NB4 (cell line): ENCODE measurements at regions not wholly inside any gene's neighbourhood (a gene's known extent, or its start where the extent isn't known, plus 50 kb on each side); places are given as distances from the start of the nearest gene placed in this dataset.

Source experiments
- DNase-seq: peaks from one replicate; pipeline ENCODE4 v3.0.0; 2010; ENCODE audit warnings: low read depth
- H3K4me3 ChIP-seq: one replicate; pipeline ENCODE4 v1.5.1; 2011; ENCODE audit warnings: mild to moderate bottlenecking, low read depth, low read length, moderate library complexity
- MYC ChIP-seq: IDR thresholded peaks from 2 replicates; pipeline ENCODE4 v1.6.1; 2011; ENCODE audit warnings: low read depth, low read length
- POLR2A ChIP-seq: IDR thresholded peaks from 2 replicates; pipeline ENCODE4 v1.6.1; 2011; ENCODE audit warnings: mild to moderate bottlenecking; ENCODE audit not compliant: insufficient read length; ENCODE audit errors: extremely low read depth
- TF ChIP-seq, protein P1 (sequence below): IDR thresholded peaks from 2 replicates; pipeline ENCODE4 v1.6.1; 2011; ENCODE audit warnings: low read depth, low read length
- TF ChIP-seq, protein P2 (sequence below): IDR thresholded peaks from one replicate; pipeline ENCODE4 v1.5.1; 2012; ENCODE audit warnings: low read depth, low read length

DNA sequence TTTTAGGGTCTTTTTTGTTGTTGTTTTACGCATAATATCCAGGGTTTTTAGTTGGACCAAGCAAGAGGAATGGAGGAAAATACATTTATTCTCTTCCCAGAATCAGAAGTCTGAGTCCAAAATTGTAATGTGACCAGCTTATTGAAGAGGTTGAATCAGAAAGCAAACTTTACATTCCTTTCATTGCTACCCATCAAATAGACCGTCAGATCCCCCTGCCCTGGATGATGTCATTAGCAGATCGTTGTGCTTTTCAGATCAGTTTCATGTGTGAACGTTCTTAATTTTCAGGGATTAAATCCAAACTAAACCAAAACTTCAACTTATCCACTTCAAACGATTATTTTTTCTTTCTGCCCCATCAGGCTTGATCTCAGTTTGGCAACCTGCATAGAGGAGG, 85.7 kb upstream of the NGF start:
- no peak for TF ChIP-seq POLR2A
- DNase-seq = no peak

DNA sequence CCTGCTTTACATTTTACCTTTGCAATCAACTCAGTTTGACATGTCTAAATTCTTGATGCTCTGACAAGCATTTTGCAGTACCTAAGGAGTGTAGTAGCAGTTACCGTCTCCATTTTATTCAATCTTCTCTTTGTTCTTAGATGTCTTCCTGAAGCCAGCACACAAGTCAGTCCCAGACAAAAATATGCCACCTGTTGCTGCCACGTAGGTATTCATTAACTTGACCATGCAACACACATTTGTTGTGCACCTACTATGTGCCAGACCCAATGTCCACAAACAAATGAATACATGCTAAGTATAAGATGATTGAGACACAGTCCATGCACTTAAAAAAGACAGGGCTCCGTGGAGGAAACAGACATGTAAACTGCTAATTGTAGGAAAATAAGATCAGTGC, 81.5 kb upstream of the NGF start:
- DNase-seq = no peak
- H3K4me3 ChIP-seq = no peak overlapping the region
- TF ChIP-seq, protein P1, sequence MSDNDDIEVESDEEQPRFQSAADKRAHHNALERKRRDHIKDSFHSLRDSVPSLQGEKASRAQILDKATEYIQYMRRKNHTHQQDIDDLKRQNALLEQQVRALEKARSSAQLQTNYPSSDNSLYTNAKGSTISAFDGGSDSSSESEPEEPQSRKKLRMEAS = no peak
- no peak for TF ChIP-seq MYC
- TF ChIP-seq, protein P2, sequence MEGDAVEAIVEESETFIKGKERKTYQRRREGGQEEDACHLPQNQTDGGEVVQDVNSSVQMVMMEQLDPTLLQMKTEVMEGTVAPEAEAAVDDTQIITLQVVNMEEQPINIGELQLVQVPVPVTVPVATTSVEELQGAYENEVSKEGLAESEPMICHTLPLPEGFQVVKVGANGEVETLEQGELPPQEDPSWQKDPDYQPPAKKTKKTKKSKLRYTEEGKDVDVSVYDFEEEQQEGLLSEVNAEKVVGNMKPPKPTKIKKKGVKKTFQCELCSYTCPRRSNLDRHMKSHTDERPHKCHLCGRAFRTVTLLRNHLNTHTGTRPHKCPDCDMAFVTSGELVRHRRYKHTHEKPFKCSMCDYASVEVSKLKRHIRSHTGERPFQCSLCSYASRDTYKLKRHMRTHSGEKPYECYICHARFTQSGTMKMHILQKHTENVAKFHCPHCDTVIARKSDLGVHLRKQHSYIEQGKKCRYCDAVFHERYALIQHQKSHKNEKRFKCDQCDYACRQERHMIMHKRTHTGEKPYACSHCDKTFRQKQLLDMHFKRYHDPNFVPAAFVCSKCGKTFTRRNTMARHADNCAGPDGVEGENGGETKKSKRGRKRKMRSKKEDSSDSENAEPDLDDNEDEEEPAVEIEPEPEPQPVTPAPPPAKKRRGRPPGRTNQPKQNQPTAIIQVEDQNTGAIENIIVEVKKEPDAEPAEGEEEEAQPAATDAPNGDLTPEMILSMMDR = no peak
- no peak for TF ChIP-seq POLR2A

More for the DNA sequence above, 85.7 kb upstream of the NGF start:
- H3K4me3 ChIP-seq = no peak overlapping the region

DNA sequence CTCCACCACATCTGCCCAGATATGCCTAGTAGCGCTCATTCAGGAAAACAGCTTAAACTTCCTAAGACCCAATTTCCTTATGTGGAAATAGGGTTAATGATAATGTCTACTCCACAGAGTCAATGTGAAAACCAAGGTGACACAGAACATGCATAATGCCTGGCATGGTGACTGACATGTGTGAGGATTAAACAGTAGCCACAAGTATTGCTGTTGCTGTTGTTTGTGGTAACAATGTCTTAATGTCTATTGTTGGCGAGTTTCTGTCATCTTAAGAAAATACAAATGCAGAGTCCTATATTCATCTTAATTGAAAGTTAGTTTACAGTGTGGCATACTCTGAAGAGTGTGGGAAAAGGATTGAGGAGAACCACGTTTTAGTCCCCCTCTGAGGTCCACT, 75.6 kb upstream of the NGF start:
- DNase-seq = no peak
- no peak overlapping the region for H3K4me3 ChIP-seq

DNA sequence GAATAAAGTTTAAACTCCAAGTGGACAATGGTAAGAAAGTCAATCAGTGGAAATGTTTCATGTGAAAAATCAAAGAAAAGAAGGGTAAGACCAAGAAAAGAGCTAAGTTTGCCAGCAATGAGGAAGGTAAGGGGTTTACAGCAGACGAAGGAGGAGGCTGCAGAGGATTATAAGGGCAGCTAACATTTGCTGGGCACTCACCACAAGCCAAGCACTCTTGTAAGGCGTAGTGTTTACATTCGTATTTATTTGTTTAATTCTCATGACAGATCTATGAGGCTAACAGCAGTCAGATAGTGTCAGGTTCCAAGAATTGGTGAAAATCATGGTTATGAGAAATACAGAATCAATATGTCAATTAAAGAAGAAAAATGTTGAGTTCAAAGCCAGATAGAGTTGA, 75.2 kb upstream of the NGF start:
- DNase-seq = no peak
- TF ChIP-seq, protein P1 = no peak
- no peak for TF ChIP-seq MYC
- TF ChIP-seq POLR2A = no peak
- TF ChIP-seq, protein P2 = no peak
- H3K4me3 ChIP-seq = no peak overlapping the region

More for the DNA sequence above, 75.6 kb upstream of the NGF start:
- TF ChIP-seq POLR2A = no peak
- TF ChIP-seq, protein P1 = no peak
- TF ChIP-seq, protein P2 = no peak
- TF ChIP-seq MYC = no peak

DNA sequence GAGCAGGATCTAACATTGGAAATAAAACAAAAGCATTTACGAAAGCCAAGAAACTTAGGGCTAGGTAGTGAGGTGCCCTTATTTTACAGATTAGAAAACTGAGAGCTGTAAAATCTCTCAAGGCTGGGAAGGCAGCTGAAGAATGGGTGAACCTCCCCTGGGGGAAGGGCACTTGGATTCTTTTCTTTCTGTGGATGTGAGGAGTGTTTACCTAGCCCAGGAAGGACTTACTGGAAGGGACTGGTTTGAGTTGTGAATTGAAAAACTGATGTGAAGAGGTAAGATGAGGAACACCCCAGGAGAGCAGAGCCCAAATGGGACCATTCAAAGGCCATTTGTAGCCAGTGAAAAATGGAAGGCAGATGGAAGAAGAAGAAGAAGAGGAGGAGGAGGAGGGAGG, 74.7 kb upstream of the NGF start:
- no peak for DNase-seq
- TF ChIP-seq, protein P2 = no peak
- TF ChIP-seq MYC (no peak), POLR2A (no peak)
- TF ChIP-seq, protein P1 = no peak

DNA sequence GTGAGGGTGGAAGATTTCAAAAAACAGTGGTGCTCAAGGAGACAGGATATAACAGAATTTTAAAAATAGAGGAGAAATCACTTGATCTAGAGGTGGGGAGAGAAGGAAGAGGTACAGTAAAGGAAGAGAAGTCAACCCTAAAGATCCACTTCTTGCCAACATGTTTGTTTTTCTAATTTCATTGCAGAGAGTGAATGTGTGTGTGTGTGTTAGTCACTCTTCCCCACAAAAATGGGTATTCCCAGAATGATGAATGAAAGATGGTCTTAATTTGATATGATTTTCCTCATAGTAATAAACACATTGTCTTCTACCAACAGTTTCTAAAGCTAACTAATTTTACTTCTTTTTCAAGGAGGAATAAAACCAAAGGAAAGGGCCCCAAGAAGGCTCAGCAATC, 74.2 kb upstream of the NGF start:
- no peak overlapping the region for H3K4me3 ChIP-seq
- TF ChIP-seq, protein P2 = no peak
- TF ChIP-seq MYC = no peak

More for the DNA sequence above, 74.7 kb upstream of the NGF start:
- no peak overlapping the region for H3K4me3 ChIP-seq

More for the DNA sequence above, 74.2 kb upstream of the NGF start:
- no peak for DNase-seq
